H9 (cell line): ENCODE measurements at regions not wholly inside any gene's neighbourhood (a gene's known extent, or its start where the extent isn't known, plus 50 kb on each side); places are given as distances from the start of the nearest gene placed in this dataset.

ENCODE experiments used
- DNase-seq: peaks from one replicate; pipeline ENCODE4 v3.0.0-alpha.2; 2017
- H2AFZ ChIP-seq: one replicate; pipeline ENCODE4 v1.6.1; 2013; ENCODE audit warnings: mild to moderate bottlenecking, low read length, control low read depth, moderate library complexity
- H2AK5ac ChIP-seq: 2 replicates; pipeline ENCODE4 v1.6.1; 2013; ENCODE audit warnings: low read length, control low read depth, mixed read lengths; ENCODE audit not compliant: insufficient read length
- H2BK120ac ChIP-seq: one replicate; pipeline ENCODE4 v1.6.1; 2013; ENCODE audit warnings: low read depth, mild to moderate bottlenecking, low read length, control low read depth, inconsistent platforms; ENCODE audit not compliant: poor library complexity, severe bottlenecking
- H2BK12ac ChIP-seq: 2 replicates; pipeline ENCODE4 v1.6.1; 2013; ENCODE audit warnings: low read length, control low read depth, mixed read lengths, low read depth; ENCODE audit not compliant: insufficient read length
- H2BK15ac ChIP-seq: 2 replicates; pipeline ENCODE4 v1.6.1; 2013; ENCODE audit warnings: low read depth, low read length, control low read depth
- H2BK20ac ChIP-seq: one replicate; pipeline ENCODE4 v1.6.1; 2013; ENCODE audit warnings: low read depth, mild to moderate bottlenecking, low read length, control low read depth, inconsistent platforms; ENCODE audit not compliant: poor library complexity, severe bottlenecking
- H2BK5ac ChIP-seq: 2 replicates; pipeline ENCODE4 v1.6.1; 2013; ENCODE audit warnings: low read length, control low read depth, mixed read lengths; ENCODE audit not compliant: insufficient read length
- H3K14ac ChIP-seq: 2 replicates; pipeline ENCODE4 v1.6.1; 2013; ENCODE audit warnings: low read length, control low read depth; ENCODE audit not compliant: insufficient read depth
- H3K18ac ChIP-seq: 2 replicates; pipeline ENCODE4 v1.6.1; 2013; ENCODE audit warnings: low read depth, mild to moderate bottlenecking, mixed read lengths, low read length, control low read depth; ENCODE audit not compliant: insufficient read length
- H3K23ac ChIP-seq: 2 replicates; pipeline ENCODE4 v1.6.1; 2013; ENCODE audit warnings: low read length, control low read depth, mixed read lengths, low read depth; ENCODE audit not compliant: insufficient read length
- H3K23me2 ChIP-seq: 2 replicates; pipeline ENCODE4 v1.6.1; 2013; ENCODE audit warnings: low read depth, mild to moderate bottlenecking, mixed read lengths, low read length, control low read depth; ENCODE audit not compliant: insufficient read length, poor library complexity, severe bottlenecking
- H3K27ac ChIP-seq: 2 replicates; pipeline ENCODE4 v1.5.1; 2013; ENCODE audit warnings: low read length, control low read depth, mixed read lengths, low read depth; ENCODE audit not compliant: insufficient read length
- H3K27me3 ChIP-seq: 2 replicates; pipeline ENCODE4 v1.6.1; 2013; ENCODE audit warnings: low read length, control low read depth, inconsistent platforms; ENCODE audit not compliant: insufficient read depth
- H3K4ac ChIP-seq: 2 replicates; pipeline ENCODE4 v1.6.1; 2013; ENCODE audit warnings: low read depth, mild to moderate bottlenecking, control low read depth, inconsistent platforms, low read length, moderate library complexity
- H3K4me1 ChIP-seq: 2 replicates; pipeline ENCODE4 v1.6.1; 2013; ENCODE audit warnings: low read length, control low read depth, inconsistent platforms; ENCODE audit not compliant: insufficient read depth
- H3K4me2 ChIP-seq: 2 replicates; pipeline ENCODE4 v1.6.1; 2013; ENCODE audit warnings: low read length, control low read depth, mixed read lengths; ENCODE audit not compliant: insufficient read length, insufficient read depth
- H3K56ac ChIP-seq: 2 replicates; pipeline ENCODE4 v1.6.1; 2013; ENCODE audit warnings: low read depth, mild to moderate bottlenecking, mixed read lengths, low read length, control low read depth; ENCODE audit not compliant: insufficient read length
- H3K79me1 ChIP-seq: 2 replicates; pipeline ENCODE4 v1.6.1; 2013; ENCODE audit warnings: low read depth, mild to moderate bottlenecking, moderate library complexity, low read length, control low read depth, inconsistent platforms; ENCODE audit not compliant: insufficient read depth, poor library complexity, severe bottlenecking
- H3K79me2 ChIP-seq: 2 replicates; pipeline ENCODE4 v1.6.1; 2013; ENCODE audit warnings: low read length, control low read depth, inconsistent platforms; ENCODE audit not compliant: insufficient read depth
- H3K9ac ChIP-seq: 2 replicates; pipeline ENCODE4 v1.6.1; 2013; ENCODE audit warnings: low read length, control low read depth, mixed read lengths; ENCODE audit not compliant: insufficient read length; ENCODE audit errors: extremely low read depth
- H3K9me3 ChIP-seq: one replicate; pipeline ENCODE4 v1.6.1; 2013; ENCODE audit warnings: low read depth, low read length, inconsistent platforms; ENCODE audit not compliant: control insufficient read depth
- H3T11ph ChIP-seq: one replicate; pipeline ENCODE4 v1.6.1; 2013; ENCODE audit warnings: mild to moderate bottlenecking, low read length, control low read depth, inconsistent platforms
- H4K20me1 ChIP-seq: one replicate; pipeline ENCODE4 v1.6.1; 2013; ENCODE audit not compliant: control insufficient read depth, insufficient read length, insufficient read depth
- H4K5ac ChIP-seq: 2 replicates; pipeline ENCODE4 v1.6.1; 2013; ENCODE audit warnings: low read depth, mild to moderate bottlenecking, mixed read lengths, low read length, control low read depth; ENCODE audit not compliant: insufficient read length
- H4K8ac ChIP-seq: replicated peaks from 2 replicates; pipeline ENCODE4 v1.6.1; 2013; ENCODE audit warnings: low read length, control low read depth, mixed read lengths, low read depth; ENCODE audit not compliant: insufficient read length
- H4K91ac ChIP-seq: 2 replicates; pipeline ENCODE4 v1.6.1; 2013; ENCODE audit warnings: low read depth, mild to moderate bottlenecking, moderate library complexity, mixed read lengths, low read length, control low read depth; ENCODE audit not compliant: insufficient read length
- H3K27ac Mint-ChIP-seq, 3 experiments: 2 replicates in 2 of 3; 3 replicates in 1 of 3; pipeline ENCODE4 v1.8.0; 2020 to 2021; ENCODE audit warnings: mixed read lengths in 3 of 3, mild to moderate bottlenecking in 1 of 3, moderate library complexity in 1 of 3
- H3K27me3 Mint-ChIP-seq: 2 replicates; pipeline ENCODE4 v1.8.0; 2021; ENCODE audit warnings: low read depth, mild to moderate bottlenecking, moderate library complexity, mixed read lengths
- H3K36me3 Mint-ChIP-seq, 3 experiments: 2 replicates in 2 of 3; 3 replicates in 1 of 3; pipeline ENCODE4 v1.8.0; 2020 to 2021; ENCODE audit warnings: low read depth in 3 of 3, mixed read lengths in 3 of 3; ENCODE audit not compliant: insufficient read depth in 1 of 3
- H3K4me1 Mint-ChIP-seq, 2 experiments: 2 replicates each; pipeline ENCODE4 v1.8.0; 2020; ENCODE audit warnings: mixed read lengths in 2 of 2
- H3K4me3 Mint-ChIP-seq, 2 experiments: 2 replicates in 1 of 2; 3 replicates in 1 of 2; pipeline ENCODE4 v1.8.0; 2020 to 2021; ENCODE audit warnings: mild to moderate bottlenecking in 2 of 2, mixed read lengths in 2 of 2, moderate library complexity in 1 of 2
- H3K9me3 Mint-ChIP-seq, 2 experiments: 2 replicates in 1 of 2; 3 replicates in 1 of 2; pipeline ENCODE4 v1.8.0; 2020; ENCODE audit warnings: mild to moderate bottlenecking in 2 of 2, mixed read lengths in 2 of 2, moderate library complexity in 1 of 2
- WGBS: extraction: QIAGEN DNeasy Blood & Tissue Kit; methylation state at CpG from one replicate; pipeline ENCODE4 v1.1.7; 2013; ENCODE audit warnings: missing lambda C conversion rate, low lambda C conversion rate, mixed read lengths; ENCODE audit not compliant: insufficient read length; ENCODE audit errors: extremely low coverage; 5-methylcytosine and 5-hydroxymethylcytosine counted together
- TF ChIP-seq, protein P1 (sequence below): fragments of 200-600 bp; sonication (generic); conservative IDR thresholded peaks from 3 replicates; pipeline ENCODE4 v1.8.0; 2021; ENCODE audit warnings: antibody characterized with exemption, mild to moderate bottlenecking

DNA sequence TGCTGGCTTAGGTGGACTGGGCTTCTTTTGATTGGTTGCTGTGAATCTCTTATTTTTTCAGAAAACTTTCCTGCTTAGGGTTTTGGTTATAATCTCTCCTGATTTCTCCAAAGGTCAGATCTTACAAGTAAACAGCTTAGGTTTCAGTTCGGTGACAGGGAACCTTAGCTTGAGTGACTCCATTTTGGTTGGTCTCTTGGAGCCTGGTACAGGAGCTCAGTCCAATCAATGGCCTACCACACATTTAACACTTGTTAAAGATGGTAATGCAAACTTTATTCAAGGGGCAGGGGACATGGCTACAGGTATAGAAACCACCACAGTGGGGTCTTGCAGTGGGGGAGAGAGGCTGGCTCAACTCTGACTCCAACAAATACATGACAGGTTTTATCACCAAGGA lies 180.9 kb upstream of the THBS1 start:
- H3K79me1 ChIP-seq: no peaks in the 10 kb centered on the region
- H3K27me3 ChIP-seq: no peaks in the 10 kb centered on the region
- H4K5ac ChIP-seq: no peak overlapping the region
- H2BK120ac ChIP-seq: no peak overlapping the region
- WGBS: no CpG with 5 or more reads among the region's 1 CpG
- no peak overlapping the region for H2BK12ac ChIP-seq
- H3K9ac ChIP-seq: no peak overlapping the region
- H2AK5ac ChIP-seq: no peak overlapping the region
- H4K20me1 ChIP-seq: no peaks in the 10 kb centered on the region
- no peaks in the 10 kb centered on the region for H3K23me2 ChIP-seq
- no peak overlapping the region for H2AFZ ChIP-seq
- TF ChIP-seq, protein P1, sequence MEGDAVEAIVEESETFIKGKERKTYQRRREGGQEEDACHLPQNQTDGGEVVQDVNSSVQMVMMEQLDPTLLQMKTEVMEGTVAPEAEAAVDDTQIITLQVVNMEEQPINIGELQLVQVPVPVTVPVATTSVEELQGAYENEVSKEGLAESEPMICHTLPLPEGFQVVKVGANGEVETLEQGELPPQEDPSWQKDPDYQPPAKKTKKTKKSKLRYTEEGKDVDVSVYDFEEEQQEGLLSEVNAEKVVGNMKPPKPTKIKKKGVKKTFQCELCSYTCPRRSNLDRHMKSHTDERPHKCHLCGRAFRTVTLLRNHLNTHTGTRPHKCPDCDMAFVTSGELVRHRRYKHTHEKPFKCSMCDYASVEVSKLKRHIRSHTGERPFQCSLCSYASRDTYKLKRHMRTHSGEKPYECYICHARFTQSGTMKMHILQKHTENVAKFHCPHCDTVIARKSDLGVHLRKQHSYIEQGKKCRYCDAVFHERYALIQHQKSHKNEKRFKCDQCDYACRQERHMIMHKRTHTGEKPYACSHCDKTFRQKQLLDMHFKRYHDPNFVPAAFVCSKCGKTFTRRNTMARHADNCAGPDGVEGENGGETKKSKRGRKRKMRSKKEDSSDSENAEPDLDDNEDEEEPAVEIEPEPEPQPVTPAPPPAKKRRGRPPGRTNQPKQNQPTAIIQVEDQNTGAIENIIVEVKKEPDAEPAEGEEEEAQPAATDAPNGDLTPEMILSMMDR: no peak
- H3K4me1 ChIP-seq: no peaks in the 10 kb centered on the region; the same call in 1 of the 2 replicates
- H4K91ac ChIP-seq: no peak overlapping the region
- no peak overlapping the region for H4K8ac ChIP-seq
- H3K14ac ChIP-seq: no peak overlapping the region
- no peak overlapping the region for H3K56ac ChIP-seq
- no peak for DNase-seq
- Mint-ChIP-seq H3K27me3 (no peaks in the 10 kb centered on the region), H3K4me1 (no peaks in the 10 kb centered on the region), H3K4me3 (no peak overlapping the region), H3K9me3 (no peaks in the 10 kb centered on the region), H3K36me3 (no peaks in the 10 kb centered on the region; a peak in 1 of 7 replicates), H3K27ac (no peak overlapping the region)
- no peak overlapping the region for H3K4ac ChIP-seq
- H3K4me2 ChIP-seq: no peak overlapping the region
- H3K27ac ChIP-seq: no peak overlapping the region
- H3K79me2 ChIP-seq: no peaks in the 10 kb centered on the region
- no peak overlapping the region for H3K18ac ChIP-seq
- H3K23ac ChIP-seq: no peak overlapping the region
- no peak overlapping the region for H2BK20ac ChIP-seq
- H2BK15ac ChIP-seq: no peak overlapping the region
- no peak overlapping the region for H3T11ph ChIP-seq
- no peak overlapping the region for H2BK5ac ChIP-seq
- H3K9me3 ChIP-seq: no peaks in the 10 kb centered on the region
